ENCODE measurements at regions not wholly inside any gene's neighbourhood (a gene's known extent, or its start where the extent isn't known, plus 50 kb on each side); places are given as distances from the start of the nearest gene placed in this dataset.

GRCh38 chr1:240683576-240683975, 71.6 kb upstream of the GREM2 start:
- TF ChIP-seq CTCF (conservative IDR thresholded peaks at IDR 0.05; ENCODE audit: low read depth, low read length) (no peak), EZH2phosphoT487 (IDR thresholded peaks at IDR 0.05; ENCODE audit: borderline replicate concordance, low read length) (no peak)

Data from PC-3 (cell line).